Uterus (tissue), 3 donors: ENCODE measurements at regions not wholly inside any gene's neighbourhood (a gene's known extent, or its start where the extent isn't known, plus 50 kb on each side); places are given as distances from the start of the nearest gene placed in this dataset.

ENCODE experiments used
- DNase-seq, 2 donors: peaks; one replicate each; pipeline ENCODE4 v3.0.0-alpha.2; 2019 to 2020
- H3K27ac ChIP-seq, 2 donors: fragments of 200-600 bp; sonication (generic); 1 replicate in 1 of 2; 2 replicates in 1 of 2; pipeline ENCODE4 v1.5.1; 2016 to 2018
- H3K27me3 ChIP-seq, 2 donors: fragments of 200-600 bp; sonication (generic); one replicate each; pipeline ENCODE4 v1.5.1; 2018 to 2019; ENCODE audit warnings: control low read depth in 1 of 2
- H3K36me3 ChIP-seq, 2 donors: fragments of 200-600 bp; sonication (generic); one replicate each; pipeline ENCODE4 v1.5.1; 2019; ENCODE audit warnings: control low read depth in 1 of 2
- H3K4me1 ChIP-seq, 2 donors: fragments of 200-600 bp; sonication (generic); one replicate each; pipeline ENCODE4 v1.5.1; 2018 to 2019; ENCODE audit warnings: control low read depth in 1 of 2
- H3K4me3 ChIP-seq, 2 donors: fragments of 200-600 bp; sonication (generic); 1 replicate in 1 of 2; 2 replicates in 1 of 2; pipeline ENCODE4 v1.5.1; 2018 to 2019; ENCODE audit warnings: mild to moderate bottlenecking in 1 of 2
- H3K9me3 ChIP-seq, 2 donors: fragments of 200-600 bp; sonication (generic); one replicate each; pipeline ENCODE4 v1.5.1; 2019; ENCODE audit warnings: control low read depth in 1 of 2
- CTCF ChIP-seq, 4 experiments: fragments of 200-600 bp in 2 of 4; fragments of 450-650 bp in 2 of 4; sonication (generic) in 2 of 4; IDR thresholded peaks; one replicate each; pipeline ENCODE4 v1.5.1; 2016 to 2019; ENCODE audit warnings: antibody characterized with exemption in 4 of 4, mild to moderate bottlenecking in 2 of 4, moderate library complexity in 1 of 4
- POLR2A ChIP-seq, 2 donors: fragments of 450-650 bp; IDR thresholded peaks; one replicate each; pipeline ENCODE4 v1.6.1; 2016; ENCODE audit warnings: antibody characterized with exemption in 2 of 2, mild to moderate bottlenecking in 1 of 2, moderate library complexity in 1 of 2
- intact Hi-C: fragments of 100-400 bp; cut with DNase I; formaldehyde crosslinking; loops from one replicate; pipeline ENCODE4 v1.15.1; 2023; ENCODE audit warnings: low total_unique reads
- donor health status: DM: yes; HTN: yes; CAD: no.

DNA sequence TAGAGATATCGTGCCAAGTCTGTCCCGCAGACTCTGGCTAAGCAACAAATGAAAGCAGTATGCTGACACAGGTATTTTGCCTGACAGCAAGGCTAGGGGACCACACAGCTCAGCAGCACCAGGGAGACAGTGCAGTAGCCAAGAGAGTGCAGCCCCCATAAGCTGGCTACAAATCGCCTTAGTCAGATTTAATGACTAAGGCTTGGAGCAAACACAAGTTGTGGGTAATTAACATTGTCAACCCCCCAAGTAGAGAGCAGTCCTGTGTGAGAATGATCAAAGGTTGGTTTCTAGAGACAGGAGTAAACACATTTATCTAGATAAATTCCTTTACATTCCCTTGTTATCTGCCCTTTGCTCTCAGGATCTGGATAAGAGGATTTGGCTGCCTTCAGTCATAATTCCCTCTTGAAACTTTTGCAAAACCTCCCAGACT is 1434.5 kb upstream of the CDH6 start:
- H3K27ac ChIP-seq: no peak overlapping the region
- no peaks in the 10 kb centered on the region for H3K36me3 ChIP-seq
- H3K4me3 ChIP-seq: no peak overlapping the region
- no peak for TF ChIP-seq CTCF (IDR thresholded peaks at IDR 0.05)
- no peak for TF ChIP-seq POLR2A (IDR thresholded peaks at IDR 0.05)
- no peaks in the 10 kb centered on the region for H3K4me1 ChIP-seq
- intact Hi-C loops: no loop called here
- H3K27me3 ChIP-seq: no peaks in the 10 kb centered on the region
- no peaks in the 10 kb centered on the region for H3K9me3 ChIP-seq
- DNase-seq: no peak

DNA sequence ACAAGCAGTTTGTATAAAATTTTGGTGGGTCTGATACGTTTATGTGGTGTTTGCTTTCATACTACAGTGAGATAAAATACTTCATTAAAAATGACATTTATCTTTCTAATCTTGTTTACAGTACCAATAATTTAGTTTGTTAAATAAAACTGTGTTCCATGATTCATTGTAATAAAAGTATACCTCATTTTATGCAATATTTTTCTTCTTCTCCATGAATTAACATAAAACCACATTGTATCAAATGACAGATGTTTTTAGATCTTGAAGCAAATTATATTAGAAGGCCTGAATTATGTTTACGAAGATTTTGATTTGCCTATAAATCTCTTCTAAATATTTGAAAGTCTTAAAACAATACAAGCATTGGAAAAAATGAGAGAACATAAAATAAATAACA is 1443.0 kb upstream of the CDH6 start:
- TF ChIP-seq CTCF (IDR thresholded peaks at IDR 0.05) (no peak), POLR2A (IDR thresholded peaks at IDR 0.05) (no peak)
- Histone ChIP-seq H3K9me3 (no peaks in the 10 kb centered on the region), H3K27ac (no peak overlapping the region), H3K27me3 (no peaks in the 10 kb centered on the region), H3K4me1 (no peaks in the 10 kb centered on the region), H3K4me3 (no peak overlapping the region), H3K36me3 (no peaks in the 10 kb centered on the region)
- no peak for DNase-seq
- intact Hi-C loops: no loop called here

GRCh38 chr5:29744618-29745017 is 1448.9 kb upstream of the CDH6 start:
- H3K9me3 ChIP-seq: no peaks in the 10 kb centered on the region
- H3K27me3 ChIP-seq: no peaks in the 10 kb centered on the region
- H3K27ac ChIP-seq: no peak overlapping the region
- no peaks in the 10 kb centered on the region for H3K4me1 ChIP-seq
- H3K4me3 ChIP-seq: no peak overlapping the region
- intact Hi-C loops: no loop called here
- TF ChIP-seq POLR2A (IDR thresholded peaks at IDR 0.05): no peak
- TF ChIP-seq CTCF (IDR thresholded peaks at IDR 0.05): no peak
- H3K36me3 ChIP-seq: no peaks in the 10 kb centered on the region
- no peak for DNase-seq

GRCh38 chr5:29720954-29721353 is 1472.5 kb upstream of the CDH6 start:
- no peaks in the 10 kb centered on the region for H3K36me3 ChIP-seq
- H3K9me3 ChIP-seq: no peaks in the 10 kb centered on the region
- no peak for DNase-seq
- H3K27ac ChIP-seq: no peak overlapping the region
- TF ChIP-seq POLR2A (IDR thresholded peaks at IDR 0.05) (no peak), CTCF (IDR thresholded peaks at IDR 0.05) (no peak)
- intact Hi-C loops: no loop called here
- H3K27me3 ChIP-seq: no peaks in the 10 kb centered on the region
- no peak overlapping the region for H3K4me3 ChIP-seq
- H3K4me1 ChIP-seq: no peaks in the 10 kb centered on the region

DNA sequence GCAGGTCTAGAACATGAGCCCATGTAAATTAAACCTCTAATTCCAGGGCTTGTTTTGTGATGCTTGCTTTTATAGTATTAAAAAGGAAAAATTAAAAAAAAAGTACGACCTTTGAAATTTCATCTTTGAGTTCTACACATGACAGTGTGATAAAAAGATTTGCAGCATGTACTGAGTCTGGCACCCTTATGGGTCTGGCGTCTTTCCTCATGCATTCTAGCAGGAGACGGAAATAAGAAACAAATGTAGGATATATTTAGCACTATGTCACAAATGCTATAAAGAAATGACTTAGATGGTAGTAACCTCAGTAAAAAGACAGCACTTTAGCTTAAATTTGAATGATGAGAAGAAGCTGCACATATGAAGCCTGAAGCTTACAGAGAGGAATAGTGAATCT is 1474.3 kb upstream of the CDH6 start:
- no peak for TF ChIP-seq CTCF (IDR thresholded peaks at IDR 0.05)
- TF ChIP-seq POLR2A (IDR thresholded peaks at IDR 0.05): no peak
- Histone ChIP-seq H3K4me3 (no peak overlapping the region), H3K4me1 (no peaks in the 10 kb centered on the region), H3K27ac (no peak overlapping the region), H3K9me3 (no peaks in the 10 kb centered on the region), H3K27me3 (no peaks in the 10 kb centered on the region), H3K36me3 (no peaks in the 10 kb centered on the region)
- intact Hi-C loops: no loop called here
- DNase-seq: no peak
